ENCODE measurements at regions not wholly inside any gene's neighbourhood (a gene's known extent, or its start where the extent isn't known, plus 50 kb on each side); places are given as distances from the start of the nearest gene placed in this dataset.

DNA sequence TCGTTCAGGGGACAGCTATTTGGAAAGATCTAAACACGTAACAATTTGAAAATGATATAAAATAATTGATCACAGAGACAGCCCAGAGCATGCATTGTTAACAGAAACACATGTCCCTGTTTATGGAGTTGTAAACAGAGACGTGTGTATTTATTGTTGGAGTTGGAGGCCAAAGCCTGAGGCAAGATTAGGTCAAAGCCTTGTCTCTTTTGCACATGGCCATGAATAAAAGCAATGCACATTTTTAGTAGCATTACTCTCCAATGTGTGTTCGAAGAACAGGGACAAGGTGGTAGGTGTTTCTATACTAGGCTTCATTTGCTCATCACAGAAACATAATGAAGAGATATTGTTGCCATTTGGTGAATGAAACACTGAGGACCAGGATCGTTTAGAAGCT, 841.5 kb upstream of the FANCL start:
- no peaks in the 10 kb centered on the region for H3K9me3 Mint-ChIP-seq (ENCODE audit: low read depth, unreplicated experiment)
- CTCF ChIA-PET: no interaction called here
- H3K4me1 Mint-ChIP-seq (ENCODE audit: low read depth, unreplicated experiment): no peaks in the 10 kb centered on the region
- DNase-seq: no peak
- no peak overlapping the region for H3K4me3 Mint-ChIP-seq (ENCODE audit: low read depth, unreplicated experiment)
- no peak overlapping the region for H3K27ac Mint-ChIP-seq (ENCODE audit: unreplicated experiment)
- BruUV-seq (replicated peaks): no TSS peak
- no peaks in the 10 kb centered on the region for H3K36me3 Mint-ChIP-seq (ENCODE audit: insufficient read depth, unreplicated experiment)
- TF ChIP-seq, protein P1, sequence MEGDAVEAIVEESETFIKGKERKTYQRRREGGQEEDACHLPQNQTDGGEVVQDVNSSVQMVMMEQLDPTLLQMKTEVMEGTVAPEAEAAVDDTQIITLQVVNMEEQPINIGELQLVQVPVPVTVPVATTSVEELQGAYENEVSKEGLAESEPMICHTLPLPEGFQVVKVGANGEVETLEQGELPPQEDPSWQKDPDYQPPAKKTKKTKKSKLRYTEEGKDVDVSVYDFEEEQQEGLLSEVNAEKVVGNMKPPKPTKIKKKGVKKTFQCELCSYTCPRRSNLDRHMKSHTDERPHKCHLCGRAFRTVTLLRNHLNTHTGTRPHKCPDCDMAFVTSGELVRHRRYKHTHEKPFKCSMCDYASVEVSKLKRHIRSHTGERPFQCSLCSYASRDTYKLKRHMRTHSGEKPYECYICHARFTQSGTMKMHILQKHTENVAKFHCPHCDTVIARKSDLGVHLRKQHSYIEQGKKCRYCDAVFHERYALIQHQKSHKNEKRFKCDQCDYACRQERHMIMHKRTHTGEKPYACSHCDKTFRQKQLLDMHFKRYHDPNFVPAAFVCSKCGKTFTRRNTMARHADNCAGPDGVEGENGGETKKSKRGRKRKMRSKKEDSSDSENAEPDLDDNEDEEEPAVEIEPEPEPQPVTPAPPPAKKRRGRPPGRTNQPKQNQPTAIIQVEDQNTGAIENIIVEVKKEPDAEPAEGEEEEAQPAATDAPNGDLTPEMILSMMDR (IDR thresholded peaks at IDR 0.05; ENCODE audit: unreplicated experiment): no peak
- H3K27me3 Mint-ChIP-seq (ENCODE audit: unreplicated experiment): no peaks in the 10 kb centered on the region
- intact Hi-C loops (cut with micrococcal nuclease; ENCODE audit: unreplicated experiment): no loop called here

DNA sequence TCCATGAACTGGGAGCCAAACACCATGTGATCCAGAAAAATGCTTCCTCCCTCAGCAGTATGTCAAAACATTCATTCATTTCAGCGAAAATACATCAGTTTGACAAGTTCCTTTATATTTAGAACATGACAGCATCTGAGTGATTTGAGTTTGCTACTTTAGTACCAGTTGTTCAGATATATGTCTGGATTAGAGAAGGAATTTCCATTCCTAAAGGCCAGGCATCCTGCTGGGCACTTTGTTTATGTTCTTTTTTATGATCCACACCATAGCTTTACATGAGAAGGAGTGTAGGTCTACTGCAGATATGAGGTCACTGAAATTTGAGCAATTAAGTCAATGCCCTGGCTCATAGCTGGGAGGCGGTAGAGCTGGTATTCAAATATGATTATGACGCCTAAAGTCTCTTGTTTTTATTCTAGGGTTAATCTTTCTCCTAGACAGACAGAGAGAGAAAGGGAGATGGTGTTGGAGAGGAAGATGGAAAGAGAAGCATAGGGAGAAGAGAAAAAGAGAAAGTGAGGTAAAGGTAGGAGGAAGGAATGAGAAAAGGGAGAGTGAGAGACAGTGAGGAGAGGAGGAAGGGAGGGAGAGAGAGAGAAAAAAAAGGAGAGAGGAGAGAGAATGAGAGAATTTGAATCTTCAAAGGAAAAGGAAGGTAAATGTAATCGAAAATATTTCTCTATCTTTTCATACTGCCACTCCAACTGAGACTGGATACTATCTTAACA, 839.5 kb upstream of the FANCL start:
- no peak overlapping the region for H3K4me3 Mint-ChIP-seq (ENCODE audit: low read depth, unreplicated experiment)
- DNase-seq: no peak
- H3K36me3 Mint-ChIP-seq (ENCODE audit: insufficient read depth, unreplicated experiment): no peaks in the 10 kb centered on the region
- CTCF ChIA-PET: no interaction called here
- no peaks in the 10 kb centered on the region for H3K4me1 Mint-ChIP-seq (ENCODE audit: low read depth, unreplicated experiment)
- no peaks in the 10 kb centered on the region for H3K9me3 Mint-ChIP-seq (ENCODE audit: low read depth, unreplicated experiment)
- TF ChIP-seq, protein P1 (IDR thresholded peaks at IDR 0.05; ENCODE audit: unreplicated experiment): no peak
- no peak overlapping the region for H3K27ac Mint-ChIP-seq (ENCODE audit: unreplicated experiment)
- intact Hi-C loops (cut with micrococcal nuclease; ENCODE audit: unreplicated experiment): no loop called here
- BruUV-seq (replicated peaks): no TSS peak
- no peaks in the 10 kb centered on the region for H3K27me3 Mint-ChIP-seq (ENCODE audit: unreplicated experiment)

DNA sequence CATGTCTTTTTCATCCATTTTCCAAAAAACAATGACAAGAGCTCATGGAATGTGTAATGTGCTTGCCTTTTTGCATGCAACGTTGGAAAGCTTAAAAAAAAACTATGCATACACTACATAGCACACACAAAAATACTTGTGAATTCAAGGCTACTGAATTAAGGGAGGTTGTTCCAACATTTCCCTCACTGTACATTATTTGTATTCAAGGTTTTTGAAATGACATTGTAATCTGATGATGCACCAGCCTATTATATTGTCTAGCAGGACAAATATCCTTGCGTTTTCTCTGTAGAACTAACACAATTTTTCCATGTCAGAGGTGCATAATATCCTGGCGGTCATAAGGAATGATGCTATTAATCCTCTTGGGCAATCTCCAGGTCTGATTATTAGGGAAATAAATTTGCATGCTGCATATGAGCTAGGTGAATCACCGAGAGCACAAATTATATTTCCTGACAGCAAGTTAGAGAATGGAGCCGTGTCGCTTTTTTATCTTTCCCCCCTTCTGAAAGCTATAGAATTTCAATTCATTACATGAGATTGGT, 836.9 kb upstream of the FANCL start:
- intact Hi-C loops (cut with micrococcal nuclease; ENCODE audit: unreplicated experiment): no loop called here
- no peaks in the 10 kb centered on the region for H3K9me3 Mint-ChIP-seq (ENCODE audit: low read depth, unreplicated experiment)
- CTCF ChIA-PET: interaction anchor here (0.6 kb wide), 1 partner anchor 51 kb away, joined by 7 read pairs; no protein-coding TSS in a partner anchor
- BruUV-seq (replicated peaks): no TSS peak
- H3K4me3 Mint-ChIP-seq (ENCODE audit: low read depth, unreplicated experiment): no peak overlapping the region
- TF ChIP-seq, protein P1 (IDR thresholded peaks at IDR 0.05; ENCODE audit: unreplicated experiment): no peak
- H3K27ac Mint-ChIP-seq (ENCODE audit: unreplicated experiment): no peak overlapping the region
- no peaks in the 10 kb centered on the region for H3K4me1 Mint-ChIP-seq (ENCODE audit: low read depth, unreplicated experiment)
- no peaks in the 10 kb centered on the region for H3K36me3 Mint-ChIP-seq (ENCODE audit: insufficient read depth, unreplicated experiment)
- DNase-seq: no peak
- H3K27me3 Mint-ChIP-seq (ENCODE audit: unreplicated experiment): no peaks in the 10 kb centered on the region

DNA sequence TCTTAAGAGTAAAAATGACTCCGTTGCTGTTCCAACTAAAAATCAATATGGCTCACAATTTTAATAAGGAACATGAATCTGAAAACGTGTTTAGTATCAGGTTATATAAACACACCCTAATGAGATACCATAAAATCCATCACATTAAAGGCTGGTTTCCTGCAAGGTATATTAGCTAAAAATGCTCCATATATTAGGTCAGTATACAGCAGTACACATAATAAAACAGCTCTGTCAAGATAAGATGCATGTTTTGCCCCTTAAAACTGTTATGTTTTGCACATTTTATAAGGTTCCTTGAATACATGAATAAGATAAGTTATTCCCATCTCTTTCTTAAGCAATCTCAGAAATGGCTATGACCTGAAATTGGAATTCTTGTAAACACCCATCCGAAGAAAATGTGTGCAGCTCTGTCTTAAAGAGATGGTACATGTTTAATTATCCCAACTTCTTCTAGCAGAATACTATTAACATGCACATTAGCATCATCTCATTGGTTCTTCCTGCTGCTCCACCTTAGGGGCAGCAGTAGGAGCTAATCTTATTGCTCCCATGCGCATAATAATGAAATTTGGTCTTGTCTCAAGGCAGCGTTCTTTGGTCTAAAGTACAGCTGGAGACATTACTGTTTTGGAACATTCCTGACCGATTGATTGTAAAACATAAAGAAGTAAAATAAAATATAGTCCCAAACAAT, 836.1 kb upstream of the FANCL start:
- no peaks in the 10 kb centered on the region for H3K9me3 Mint-ChIP-seq (ENCODE audit: low read depth, unreplicated experiment)
- CTCF ChIA-PET: interaction anchor here (0.6 kb wide), 1 partner anchor 50 kb away, joined by 7 read pairs; no protein-coding TSS in a partner anchor
- no peaks in the 10 kb centered on the region for H3K36me3 Mint-ChIP-seq (ENCODE audit: insufficient read depth, unreplicated experiment)
- TF ChIP-seq, protein P1 (IDR thresholded peaks at IDR 0.05; ENCODE audit: unreplicated experiment): no peak
- no peak overlapping the region for H3K27ac Mint-ChIP-seq (ENCODE audit: unreplicated experiment)
- no peak for DNase-seq
- no TSS peak for BruUV-seq (replicated peaks)
- H3K4me1 Mint-ChIP-seq (ENCODE audit: low read depth, unreplicated experiment): no peaks in the 10 kb centered on the region
- no peak overlapping the region for H3K4me3 Mint-ChIP-seq (ENCODE audit: low read depth, unreplicated experiment)
- intact Hi-C loops (cut with micrococcal nuclease; ENCODE audit: unreplicated experiment): no loop called here
- no peaks in the 10 kb centered on the region for H3K27me3 Mint-ChIP-seq (ENCODE audit: unreplicated experiment)

Measured in Calu3 (cell line).